ENCODE measurements at regions not wholly inside any gene's neighbourhood (a gene's known extent, or its start where the extent isn't known, plus 50 kb on each side); places are given as distances from the start of the nearest gene placed in this dataset.

GRCh38 chr9:29297592-29297991 is 1724.3 kb upstream of the C9orf72 start (continued):
- no peak for TF ChIP-seq AKNA (CRISPR knock-in tag; IDR thresholded peaks at IDR 0.05; ENCODE audit: borderline replicate concordance)
- no peak for TF ChIP-seq BCLAF1 (IDR thresholded peaks at IDR 0.05)
- TF ChIP-seq ZNF615 (CRISPR knock-in tag; IDR thresholded peaks at IDR 0.05; ENCODE audit: borderline replicate concordance) = no peak
- TF ChIP-seq PTBP1 (IDR thresholded peaks at IDR 0.05; ENCODE audit: low read depth, low read length, poor library complexity, severe bottlenecking) = no peak
- no peak for TF ChIP-seq SIX1 (CRISPR knock-in tag; IDR thresholded peaks at IDR 0.05; ENCODE audit: borderline replicate concordance)
- TF ChIP-seq ZKSCAN1 (IDR thresholded peaks at IDR 0.05; ENCODE audit: low read length) = no peak
- TF ChIP-seq CENPX (CRISPR knock-in tag; IDR thresholded peaks at IDR 0.05) = no peak
- TF ChIP-seq ELK4 (CRISPR knock-in tag; IDR thresholded peaks at IDR 0.05; ENCODE audit: borderline replicate concordance) = no peak
- TF ChIP-seq ZNF776 (CRISPR knock-in tag; IDR thresholded peaks at IDR 0.05) = no peak
- TF ChIP-seq IRF9 (CRISPR knock-in tag; IDR thresholded peaks at IDR 0.05; ENCODE audit: borderline replicate concordance) = no peak
- no peak for TF ChIP-seq ZNF138 (CRISPR knock-in tag; IDR thresholded peaks at IDR 0.05; ENCODE audit: low read depth)
